Activated naive CD8-positive, alpha-beta T cell treated with anti-CD3 and anti-CD28 coated beads, Interleukin-2, amount 50 U/mL, for 16 hours (primary cell): ENCODE measurements at regions not wholly inside any gene's neighbourhood (a gene's known extent, or its start where the extent isn't known, plus 50 kb on each side); places are given as distances from the start of the nearest gene placed in this dataset.
"Not testable (repeated sequence)": the region's sequence is repeated elsewhere in the genome, so short reads cannot be mapped to it uniquely, and the experiment has no call there.

Source experiments
- DNase-seq: peaks from one replicate; pipeline ENCODE4 v3.0.0-alpha.2; 2020; ENCODE audit warnings: low read depth, low spot score

DNA sequence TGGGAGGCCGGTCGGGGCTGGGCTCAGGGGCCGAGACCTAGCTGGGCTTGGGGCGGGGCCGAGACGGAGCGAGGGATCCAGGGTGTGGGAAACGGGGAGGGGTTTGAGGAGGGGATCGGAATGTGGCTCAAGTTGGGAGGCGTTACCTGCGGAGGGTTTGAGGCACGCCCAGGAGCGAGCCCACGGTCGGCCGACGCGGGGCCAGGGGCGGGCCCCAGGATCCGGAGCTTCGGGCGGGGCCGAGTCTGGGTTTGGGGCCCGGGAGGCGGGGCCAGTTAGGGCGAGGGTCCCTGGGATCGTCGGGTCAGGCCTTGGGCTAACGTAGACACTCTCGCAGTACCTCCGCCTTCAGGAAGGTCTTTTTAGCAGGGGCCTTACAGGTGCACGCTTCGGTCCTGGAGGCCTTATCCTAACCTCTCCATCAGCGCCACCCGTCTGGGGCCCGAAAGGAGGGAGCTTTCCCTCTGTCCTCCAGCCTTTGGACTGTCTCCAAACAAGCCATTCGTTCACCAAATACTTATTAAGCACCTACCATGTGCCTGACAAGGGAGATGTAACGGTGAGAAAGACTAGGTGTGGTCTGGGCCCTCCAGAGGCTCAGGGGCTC, 228.2 kb upstream of the FRG2C start:
- DNase-seq = not testable (repeated sequence)

- DNase-seq = not testable (repeated sequence)
Observed at GRCh38 chr3:75440986-75441385, 223.1 kb upstream of the FRG2C start.

DNA sequence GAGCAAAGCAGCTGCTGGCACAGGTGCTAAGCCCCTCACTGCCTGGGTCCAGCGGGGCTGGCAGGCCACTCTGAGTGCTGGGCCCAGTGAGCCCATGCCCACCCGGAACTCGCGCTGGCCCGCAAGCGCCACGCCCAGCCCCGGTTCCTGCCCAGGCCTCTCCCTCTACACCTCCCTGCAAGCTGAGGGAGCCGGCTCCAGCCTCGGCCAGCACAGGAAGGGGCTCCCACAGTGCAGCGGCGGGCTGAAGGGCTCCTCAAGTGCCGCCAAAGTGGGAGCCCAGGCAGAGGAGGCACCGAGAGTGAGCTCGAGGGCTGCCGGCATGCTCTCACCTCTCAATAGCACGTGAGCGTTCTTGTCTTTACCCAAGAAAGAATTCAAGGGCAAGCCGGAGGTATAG, 219.5 kb upstream of the FRG2C start:
- not testable (repeated sequence) for DNase-seq

GRCh38 chr3:75445234-75445633, 218.9 kb upstream of the FRG2C start:
- DNase-seq = not testable (repeated sequence)

GRCh38 chr3:75446948-75447347, 217.2 kb upstream of the FRG2C start:
- DNase-seq = not testable (repeated sequence)

- DNase-seq = not testable (repeated sequence)
Observed at GRCh38 chr3:75453328-75453727, 210.8 kb upstream of the FRG2C start.

DNA sequence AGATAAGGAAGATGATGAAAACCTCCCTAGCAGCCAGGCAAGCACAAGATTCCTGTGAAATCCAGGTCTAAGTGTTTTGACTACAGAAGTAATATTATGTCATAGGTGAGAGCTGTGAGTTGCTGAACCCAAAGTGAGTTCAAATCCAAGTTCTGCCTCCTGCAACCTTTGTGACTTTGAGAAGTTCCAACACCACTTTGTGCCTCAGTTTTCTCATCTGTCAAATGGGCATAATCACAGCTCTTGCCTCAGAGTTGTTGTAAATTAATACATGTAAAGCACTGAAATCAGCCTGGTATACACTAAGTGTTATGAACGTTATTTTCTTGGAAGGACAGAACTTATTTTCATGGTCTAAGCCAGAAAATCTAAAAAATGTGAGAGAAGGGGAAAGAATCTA, 210.3 kb upstream of the FRG2C start:
- not testable (repeated sequence) for DNase-seq

- DNase-seq = not testable (repeated sequence)
Observed at GRCh38 chr3:75474530-75474929, 189.6 kb upstream of the FRG2C start.

- not testable (repeated sequence) for DNase-seq
Observed at GRCh38 chr3:75496600-75496999, 167.5 kb upstream of the FRG2C start.

GRCh38 chr3:75500357-75500756, 163.8 kb upstream of the FRG2C start:
- not testable (repeated sequence) for DNase-seq

DNA sequence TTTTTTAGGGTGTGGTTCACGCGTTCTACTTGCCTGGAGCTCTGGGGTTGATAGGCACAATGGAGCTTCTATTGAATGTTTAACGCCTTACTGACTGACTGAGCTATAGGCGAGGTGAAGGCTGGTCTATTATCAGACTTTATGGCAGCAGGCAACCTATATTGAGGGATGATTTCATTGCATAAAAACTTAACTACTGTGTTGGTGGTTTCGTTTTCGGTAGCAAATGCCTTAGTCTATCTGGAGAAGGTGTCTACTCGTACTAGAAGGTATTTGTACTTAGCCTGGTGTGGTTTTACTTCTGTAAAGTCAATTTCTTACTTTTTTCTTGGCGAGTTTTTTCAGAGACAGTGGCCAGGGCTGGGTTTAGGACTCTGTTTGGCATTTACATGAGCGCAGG, 162.0 kb upstream of the FRG2C start:
- DNase-seq = not testable (repeated sequence)

DNA sequence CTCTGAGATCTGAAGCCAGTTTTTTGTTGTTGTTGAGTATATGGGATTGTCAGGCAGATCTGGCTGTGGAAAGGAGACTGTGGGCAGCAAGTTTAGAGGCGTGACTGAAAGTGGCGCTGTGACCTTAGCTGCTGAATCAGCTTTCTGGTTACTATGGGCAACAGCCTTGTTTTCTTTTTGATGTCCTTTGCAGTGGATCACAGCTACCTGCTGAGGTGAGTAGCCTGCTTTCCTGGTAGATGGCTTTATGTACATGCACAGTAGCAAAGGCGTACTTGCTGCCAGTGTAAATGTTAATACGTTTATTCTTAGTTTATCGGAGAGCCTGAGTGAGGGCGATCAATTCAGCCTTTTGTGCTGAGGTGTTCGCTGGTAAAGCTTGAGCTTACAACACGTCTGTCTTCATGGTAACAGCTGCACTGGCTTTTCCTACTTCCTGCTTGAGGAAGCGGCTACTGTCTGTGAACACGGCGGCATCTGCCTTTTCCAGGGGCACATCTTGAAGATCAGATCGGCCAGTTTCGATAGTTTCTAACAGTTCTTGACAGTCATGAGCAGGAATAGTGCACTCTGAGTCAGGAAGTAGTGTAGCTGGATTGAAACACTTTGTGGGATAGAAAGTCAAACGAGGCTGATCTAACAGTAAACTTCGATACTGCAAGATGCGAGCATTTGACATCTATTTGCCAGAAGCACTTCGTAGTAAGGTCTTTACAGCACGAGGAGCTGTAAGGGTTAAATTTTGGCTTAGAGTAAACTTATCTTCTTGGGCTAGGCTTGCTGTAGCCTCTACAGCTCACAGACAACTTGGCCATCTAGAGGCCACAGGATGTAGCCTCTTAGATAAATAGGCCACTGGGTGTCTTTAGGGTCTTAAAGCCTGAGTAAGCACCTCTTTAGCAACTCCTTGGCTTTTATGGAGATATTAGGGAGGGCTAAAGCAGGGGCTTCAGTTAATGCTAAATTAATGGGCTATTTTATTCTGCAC, 161.1 kb upstream of the FRG2C start:
- DNase-seq = not testable (repeated sequence)

DNA sequence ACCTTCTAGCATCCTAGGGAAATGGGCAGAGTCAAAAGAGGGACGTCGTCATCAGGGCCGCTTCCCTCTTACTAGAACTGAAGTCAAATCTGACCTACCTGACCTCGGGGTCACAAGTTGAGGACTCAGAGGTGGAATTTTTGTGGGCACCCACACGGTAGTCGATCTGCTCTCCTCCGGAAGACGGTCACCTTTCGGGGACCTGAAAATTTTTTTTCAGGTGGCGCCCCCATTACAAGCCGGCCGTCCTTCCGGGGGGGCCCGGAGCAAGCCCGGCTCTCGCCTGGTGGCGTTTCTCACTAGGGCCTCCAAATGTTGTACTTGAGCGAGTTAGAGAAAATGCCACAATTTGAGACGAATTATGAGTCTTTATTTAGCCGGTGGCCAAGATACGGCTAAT, 157.5 kb upstream of the FRG2C start:
- DNase-seq = no peak

- not testable (repeated sequence) for DNase-seq
Observed at GRCh38 chr3:75507956-75508355, 156.2 kb upstream of the FRG2C start.

- DNase-seq = not testable (repeated sequence)
Observed at GRCh38 chr3:75527657-75528056, 136.5 kb upstream of the FRG2C start.

GRCh38 chr3:75552095-75552494, 112.0 kb upstream of the FRG2C start:
- DNase-seq = not testable (repeated sequence)

DNA sequence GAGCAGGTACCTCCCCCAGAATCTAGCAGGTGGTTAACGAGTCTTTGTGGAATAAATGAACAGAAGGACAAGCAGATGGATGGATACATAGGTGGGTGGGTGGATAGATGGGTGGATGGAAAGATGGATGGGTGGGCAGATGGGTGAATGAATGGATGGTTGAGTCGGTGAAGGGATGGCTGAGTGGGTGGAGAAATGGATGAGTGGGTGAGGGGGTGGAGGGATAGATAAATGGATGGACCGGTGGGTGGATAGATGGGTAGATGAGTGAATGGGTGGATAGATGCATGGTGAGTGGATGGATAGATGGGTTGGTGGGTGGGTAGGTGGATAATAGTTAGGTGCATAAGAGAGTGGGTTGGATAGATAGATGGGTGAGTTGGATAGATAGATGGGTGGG, 99.7 kb upstream of the FRG2C start:
- DNase-seq = not testable (repeated sequence)

- not testable (repeated sequence) for DNase-seq
Observed at GRCh38 chr3:75572303-75572702, 91.8 kb upstream of the FRG2C start.

DNA sequence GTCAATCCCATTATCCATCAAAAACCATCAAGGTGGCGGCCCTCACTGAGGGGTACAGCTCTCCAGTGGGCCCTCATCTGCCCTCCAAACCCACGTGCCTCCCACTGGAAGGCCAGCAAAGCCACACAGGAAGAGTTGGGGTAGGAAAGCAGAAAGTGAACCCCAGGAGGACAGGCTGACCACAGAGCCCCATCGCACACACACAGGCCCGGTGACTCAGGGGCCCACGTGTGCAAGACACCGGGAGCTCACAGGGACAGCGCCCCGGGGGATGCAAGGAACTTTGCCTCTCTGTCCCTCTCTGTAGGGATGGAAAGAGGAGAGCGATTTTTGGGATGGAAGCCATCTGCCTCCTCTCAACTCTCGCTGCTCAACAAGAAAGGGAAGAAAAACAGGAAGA, 85.0 kb upstream of the FRG2C start:
- DNase-seq = not testable (repeated sequence)

GRCh38 chr3:75579536-75579935, 84.6 kb upstream of the FRG2C start:
- not testable (repeated sequence) for DNase-seq

DNA sequence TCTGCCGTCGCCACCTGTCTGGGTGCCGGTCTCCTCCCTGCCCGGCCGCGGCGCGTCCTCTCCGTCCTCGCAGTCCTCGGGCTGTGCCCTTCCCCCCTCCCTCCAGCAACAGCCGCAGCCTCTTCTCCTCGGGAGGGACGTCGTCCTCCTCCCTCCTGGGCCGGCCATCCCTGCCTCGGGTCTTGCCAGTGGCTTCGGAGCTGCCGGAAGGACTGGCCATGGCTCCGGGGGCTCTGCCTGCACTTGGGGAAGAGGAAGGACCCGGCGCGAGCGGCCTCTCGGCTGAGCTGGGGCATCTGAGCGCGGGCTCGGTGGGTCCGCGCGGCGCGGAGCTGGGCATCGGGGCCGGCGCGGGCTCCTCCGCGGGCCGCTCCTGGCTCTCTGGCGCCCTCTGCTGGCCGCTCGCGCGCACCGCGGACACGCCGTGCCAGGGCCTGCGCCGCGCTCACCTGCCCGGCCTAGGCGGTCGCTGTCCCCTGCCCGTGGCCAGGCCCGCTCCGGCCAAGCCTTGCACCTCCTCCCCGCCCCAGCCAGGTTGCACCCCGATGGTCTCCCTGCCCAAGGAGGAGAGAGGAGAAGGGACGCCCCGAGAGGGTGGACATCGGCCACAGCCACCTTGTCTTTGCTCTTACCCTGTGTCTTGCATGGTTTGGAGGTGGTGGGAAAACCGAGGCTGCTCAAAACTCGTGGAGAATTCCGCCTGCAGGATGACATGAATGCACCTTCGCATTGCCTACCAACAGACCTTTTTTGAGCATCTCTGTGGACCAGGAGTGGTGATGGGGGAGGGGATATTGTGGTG, 83.9 kb upstream of the FRG2C start:
- peak; percentile 8 for DNase-seq

DNA sequence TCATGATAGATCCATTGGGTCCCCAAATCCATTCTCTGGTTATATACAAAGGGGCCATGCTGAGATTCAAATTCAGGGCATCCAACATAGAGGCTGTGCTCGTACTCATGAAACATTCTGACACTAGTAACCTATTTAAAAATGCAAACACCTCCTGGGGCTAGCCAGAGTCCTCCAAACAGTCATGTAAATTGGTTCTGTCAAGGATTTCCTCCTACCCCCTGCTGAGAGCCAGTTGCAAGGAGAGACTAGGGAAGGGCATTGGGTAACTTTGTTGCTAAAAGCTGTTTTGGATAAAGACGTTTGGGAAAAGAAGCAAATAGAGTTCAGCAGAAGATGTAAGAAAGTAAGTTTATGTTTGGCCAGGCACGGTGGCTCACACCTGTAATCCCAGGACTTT, 81.6 kb upstream of the FRG2C start:
- DNase-seq = not testable (repeated sequence)
